Right renal cortex interstitium (tissue), 3 donors: ENCODE measurements at regions not wholly inside any gene's neighbourhood (a gene's known extent, or its start where the extent isn't known, plus 50 kb on each side); places are given as distances from the start of the nearest gene placed in this dataset.

Experiments used
- DNase-seq, 3 donors: peaks; one replicate each; pipeline ENCODE4 v3.0.0-alpha.2; 2013; ENCODE audit warnings: low read depth in 3 of 3, low spot score in 2 of 3

GRCh38 chr4:126779001-126779400 is 853.8 kb upstream of the INTU start:
- DNase-seq, result no peak

- no peak for DNase-seq
Observed at GRCh38 chr4:126779436-126780166, 853.2 kb upstream of the INTU start.

DNA sequence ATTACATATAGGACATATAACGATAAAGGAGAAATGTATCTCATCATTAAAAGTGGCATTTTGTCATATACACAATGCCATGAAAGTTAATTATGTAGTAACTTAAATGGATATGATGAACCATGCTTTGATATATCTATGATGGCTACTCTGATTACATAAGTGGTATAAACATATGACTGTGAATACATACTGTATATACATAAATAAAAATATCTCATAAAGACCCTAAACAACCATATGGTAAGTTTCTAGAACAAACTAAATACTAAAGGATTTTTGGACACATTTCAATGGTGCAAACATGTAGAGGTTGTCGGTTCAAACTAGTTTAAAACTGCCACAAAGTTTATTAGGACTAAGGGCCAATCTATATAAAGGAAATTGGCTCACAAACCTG is 849.6 kb upstream of the INTU start:
- no peak for DNase-seq

- no peak for DNase-seq
Observed at GRCh38 chr4:126784966-126785580, 847.7 kb upstream of the INTU start.

GRCh38 chr4:126790633-126791032 is 842.1 kb upstream of the INTU start:
- no peak for DNase-seq

GRCh38 chr4:126794363-126794762 is 838.4 kb upstream of the INTU start:
- DNase-seq, result no peak

- DNase-seq, result no peak
Observed at GRCh38 chr4:126798214-126798613, 834.5 kb upstream of the INTU start.

DNA sequence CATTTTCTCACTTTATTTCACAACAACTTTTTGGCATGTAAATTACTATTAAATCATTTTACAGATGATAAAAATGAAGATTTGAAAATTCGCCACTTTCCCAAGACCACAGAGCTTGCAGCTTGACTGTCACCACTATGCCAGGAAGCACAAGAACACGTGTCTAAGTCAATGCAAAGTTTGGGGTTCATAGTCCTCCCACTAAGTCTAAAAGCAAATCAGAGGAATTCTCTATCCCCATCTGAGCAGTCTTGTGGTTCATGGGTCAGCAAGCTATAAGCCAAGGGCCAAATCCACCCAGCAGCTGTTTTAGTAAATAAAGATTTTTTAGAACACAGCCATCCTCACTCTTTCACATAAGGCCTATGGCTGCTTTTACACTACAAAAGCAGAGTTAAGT is 833.3 kb upstream of the INTU start:
- no peak for DNase-seq

GRCh38 chr4:126799971-126800574 is 832.7 kb upstream of the INTU start:
- DNase-seq, result no peak

GRCh38 chr4:126800575-126801141 is 832.1 kb upstream of the INTU start:
- DNase-seq, result no peak

GRCh38 chr4:126807132-126807531 is 825.6 kb upstream of the INTU start:
- DNase-seq, result no peak

- no peak for DNase-seq
Observed at GRCh38 chr4:126812076-126812475, 820.7 kb upstream of the INTU start.

- no peak for DNase-seq
Observed at GRCh38 chr4:126820631-126821030, 812.1 kb upstream of the INTU start.

DNA sequence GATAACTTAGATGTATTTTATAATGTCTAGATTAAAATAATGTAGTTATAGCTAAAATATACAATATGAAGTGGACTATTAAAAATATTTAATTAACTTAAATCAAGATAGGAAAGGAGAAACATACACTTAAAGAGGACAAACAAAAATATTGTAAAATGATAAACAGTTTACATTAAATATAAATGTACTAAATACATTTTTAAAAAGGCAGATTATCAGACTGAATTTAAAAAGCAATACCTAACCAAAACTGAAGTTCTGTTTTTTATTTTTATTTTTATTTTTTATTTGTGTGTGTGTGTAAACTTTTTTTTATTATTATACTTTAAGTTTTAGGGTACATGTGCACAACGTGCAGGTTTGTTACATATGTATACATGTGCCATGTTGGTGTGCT is 811.6 kb upstream of the INTU start:
- DNase-seq, result no peak

GRCh38 chr4:126825083-126825482 is 807.7 kb upstream of the INTU start:
- no peak for DNase-seq

DNA sequence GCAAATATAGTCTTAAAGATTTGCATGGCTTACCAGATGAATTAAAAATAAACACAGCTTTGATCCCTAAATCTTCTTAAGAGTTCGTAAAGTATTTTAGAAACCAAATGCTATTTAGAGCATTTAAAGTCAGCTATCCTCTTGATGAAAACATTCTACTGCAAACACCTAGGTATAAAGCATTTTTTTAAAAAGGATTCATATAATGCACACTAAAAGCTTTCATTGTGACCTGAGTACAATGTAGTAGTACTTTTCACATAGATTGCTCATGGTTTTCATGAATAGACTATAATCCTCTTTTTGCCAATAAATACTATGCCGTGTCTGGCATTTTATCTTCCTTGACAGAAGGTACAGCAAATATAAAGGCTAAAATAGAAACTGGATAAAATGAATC is 805.1 kb upstream of the INTU start:
- no peak for DNase-seq

- no peak for DNase-seq
Observed at GRCh38 chr4:126834854-126835253, 797.9 kb upstream of the INTU start.

- no peak for DNase-seq
Observed at GRCh38 chr4:126838941-126839679, 793.6 kb upstream of the INTU start.

GRCh38 chr4:126843492-126844067 is 789.2 kb upstream of the INTU start:
- DNase-seq, result no peak

GRCh38 chr4:126850286-126850685 is 782.5 kb upstream of the INTU start:
- no peak for DNase-seq

GRCh38 chr4:126851391-126851790 is 781.4 kb upstream of the INTU start:
- no peak for DNase-seq
